ENCODE measurements at regions not wholly inside any gene's neighbourhood (a gene's known extent, or its start where the extent isn't known, plus 50 kb on each side); places are given as distances from the start of the nearest gene placed in this dataset.

DNA sequence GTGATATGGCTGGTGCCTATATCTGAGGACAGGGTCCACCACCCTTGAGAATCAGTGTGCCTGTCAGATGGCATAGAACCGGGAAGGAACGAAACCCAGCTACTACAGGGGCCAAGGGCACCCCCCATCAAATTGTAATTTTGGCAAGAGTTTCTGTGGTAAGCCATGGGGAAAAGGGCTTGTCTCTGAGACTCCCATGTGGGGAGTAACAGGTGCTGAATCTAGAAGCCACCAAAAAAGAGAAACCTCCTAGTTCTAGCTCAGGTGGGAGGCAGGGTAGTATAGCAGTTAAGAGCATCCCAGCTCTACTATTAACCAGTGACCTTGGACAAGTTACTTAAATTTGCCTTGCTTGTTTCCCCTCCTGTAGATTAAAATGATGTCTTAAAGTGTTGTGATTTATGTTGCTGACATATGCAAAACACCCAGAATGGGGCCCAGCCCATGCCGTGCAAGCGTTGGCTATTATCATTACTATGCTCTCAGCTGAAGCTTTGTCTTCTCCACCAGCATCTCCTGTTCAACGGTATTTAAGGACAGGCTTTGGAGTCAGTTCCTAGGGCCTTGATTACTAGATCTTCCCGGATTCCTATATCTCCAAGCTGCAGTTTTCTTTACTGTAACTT lies 210.7 kb upstream of the NLRP1 start (continued):
- TF ChIP-seq, protein P1, sequence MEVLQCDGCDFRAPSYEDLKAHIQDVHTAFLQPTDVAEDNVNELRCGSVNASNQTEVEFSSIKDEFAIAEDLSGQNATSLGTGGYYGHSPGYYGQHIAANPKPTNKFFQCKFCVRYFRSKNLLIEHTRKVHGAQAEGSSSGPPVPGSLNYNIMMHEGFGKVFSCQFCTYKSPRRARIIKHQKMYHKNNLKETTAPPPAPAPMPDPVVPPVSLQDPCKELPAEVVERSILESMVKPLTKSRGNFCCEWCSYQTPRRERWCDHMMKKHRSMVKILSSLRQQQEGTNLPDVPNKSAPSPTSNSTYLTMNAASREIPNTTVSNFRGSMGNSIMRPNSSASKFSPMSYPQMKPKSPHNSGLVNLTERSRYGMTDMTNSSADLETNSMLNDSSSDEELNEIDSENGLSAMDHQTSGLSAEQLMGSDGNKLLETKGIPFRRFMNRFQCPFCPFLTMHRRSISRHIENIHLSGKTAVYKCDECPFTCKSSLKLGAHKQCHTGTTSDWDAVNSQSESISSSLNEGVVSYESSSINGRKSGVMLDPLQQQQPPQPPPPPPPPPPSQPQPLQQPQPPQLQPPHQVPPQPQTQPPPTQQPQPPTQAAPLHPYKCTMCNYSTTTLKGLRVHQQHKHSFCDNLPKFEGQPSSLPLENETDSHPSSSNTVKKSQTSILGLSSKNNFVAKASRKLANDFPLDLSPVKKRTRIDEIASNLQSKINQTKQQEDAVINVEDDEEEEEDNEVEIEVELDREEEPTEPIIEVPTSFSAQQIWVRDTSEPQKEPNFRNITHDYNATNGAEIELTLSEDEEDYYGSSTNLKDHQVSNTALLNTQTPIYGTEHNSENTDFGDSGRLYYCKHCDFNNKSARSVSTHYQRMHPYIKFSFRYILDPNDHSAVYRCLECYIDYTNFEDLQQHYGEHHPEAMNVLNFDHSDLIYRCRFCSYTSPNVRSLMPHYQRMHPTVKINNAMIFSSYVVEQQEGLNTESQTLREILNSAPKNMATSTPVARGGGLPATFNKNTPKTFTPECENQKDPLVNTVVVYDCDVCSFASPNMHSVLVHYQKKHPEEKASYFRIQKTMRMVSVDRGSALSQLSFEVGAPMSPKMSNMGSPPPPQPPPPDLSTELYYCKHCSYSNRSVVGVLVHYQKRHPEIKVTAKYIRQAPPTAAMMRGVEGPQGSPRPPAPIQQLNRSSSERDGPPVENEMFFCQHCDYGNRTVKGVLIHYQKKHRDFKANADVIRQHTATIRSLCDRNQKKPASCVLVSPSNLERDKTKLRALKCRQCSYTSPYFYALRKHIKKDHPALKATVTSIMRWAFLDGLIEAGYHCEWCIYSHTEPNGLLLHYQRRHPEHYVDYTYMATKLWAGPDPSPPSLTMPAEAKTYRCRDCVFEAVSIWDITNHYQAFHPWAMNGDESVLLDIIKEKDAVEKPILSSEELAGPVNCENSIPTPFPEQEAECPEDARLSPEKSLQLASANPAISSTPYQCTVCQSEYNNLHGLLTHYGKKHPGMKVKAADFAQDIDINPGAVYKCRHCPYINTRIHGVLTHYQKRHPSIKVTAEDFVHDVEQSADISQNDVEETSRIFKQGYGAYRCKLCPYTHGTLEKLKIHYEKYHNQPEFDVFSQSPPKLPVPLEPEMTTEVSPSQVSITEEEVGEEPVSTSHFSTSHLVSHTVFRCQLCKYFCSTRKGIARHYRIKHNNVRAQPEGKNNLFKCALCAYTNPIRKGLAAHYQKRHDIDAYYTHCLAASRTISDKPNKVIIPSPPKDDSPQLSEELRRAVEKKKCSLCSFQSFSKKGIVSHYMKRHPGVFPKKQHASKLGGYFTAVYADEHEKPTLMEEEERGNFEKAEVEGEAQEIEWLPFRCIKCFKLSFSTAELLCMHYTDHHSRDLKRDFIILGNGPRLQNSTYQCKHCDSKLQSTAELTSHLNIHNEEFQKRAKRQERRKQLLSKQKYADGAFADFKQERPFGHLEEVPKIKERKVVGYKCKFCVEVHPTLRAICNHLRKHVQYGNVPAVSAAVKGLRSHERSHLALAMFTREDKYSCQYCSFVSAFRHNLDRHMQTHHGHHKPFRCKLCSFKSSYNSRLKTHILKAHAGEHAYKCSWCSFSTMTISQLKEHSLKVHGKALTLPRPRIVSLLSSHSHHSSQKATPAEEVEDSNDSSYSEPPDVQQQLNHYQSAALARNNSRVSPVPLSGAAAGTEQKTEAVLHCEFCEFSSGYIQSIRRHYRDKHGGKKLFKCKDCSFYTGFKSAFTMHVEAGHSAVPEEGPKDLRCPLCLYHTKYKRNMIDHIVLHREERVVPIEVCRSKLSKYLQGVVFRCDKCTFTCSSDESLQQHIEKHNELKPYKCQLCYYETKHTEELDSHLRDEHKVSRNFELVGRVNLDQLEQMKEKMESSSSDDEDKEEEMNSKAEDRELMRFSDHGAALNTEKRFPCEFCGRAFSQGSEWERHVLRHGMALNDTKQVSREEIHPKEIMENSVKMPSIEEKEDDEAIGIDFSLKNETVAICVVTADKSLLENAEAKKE (CRISPR knock-in tag; IDR thresholded peaks at IDR 0.05): no peak

DNA sequence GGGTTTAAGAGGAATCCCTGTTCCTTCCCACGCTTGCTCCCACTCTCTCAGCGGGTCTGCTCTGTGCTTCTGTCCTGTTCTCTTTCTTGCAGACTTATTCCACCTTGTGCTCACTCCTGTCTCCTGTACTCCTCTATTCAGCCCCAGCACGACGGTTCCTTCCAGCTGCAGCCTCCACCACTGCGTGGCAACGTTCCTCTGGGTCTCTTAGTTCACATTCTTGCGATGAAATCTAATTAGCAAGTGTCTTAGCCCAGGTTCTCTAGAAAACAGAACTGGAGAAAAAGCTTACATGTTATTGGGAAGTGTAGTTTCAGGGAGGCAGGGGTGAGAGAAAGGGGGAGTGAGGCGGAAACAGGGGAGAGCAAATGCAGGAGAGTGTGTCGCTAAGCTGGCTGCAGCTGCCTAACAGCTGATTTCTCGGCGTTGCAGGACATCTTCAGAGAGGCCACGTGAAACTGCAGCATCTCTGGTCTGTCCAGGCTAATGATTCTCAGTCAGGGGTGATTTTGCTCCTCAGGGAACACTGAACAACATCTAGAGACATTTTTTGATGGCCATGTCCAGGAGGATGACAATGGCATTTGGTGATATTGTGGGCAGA lies 213.2 kb upstream of the NLRP1 start:
- peaks cover 37% of the 10 kb centered on the region for H3K4me1 Mint-ChIP-seq

More for the DNA sequence above, 213.2 kb upstream of the NLRP1 start:
- peaks cover 28% of the 10 kb centered on the region for H3K4me1 ChIP-seq (ENCODE audit: insufficient read depth)
- peak; percentile 38 for ATAC-seq
- no peaks in the 10 kb centered on the region for H3K79me2 ChIP-seq (replicated peaks; ENCODE audit: insufficient read depth)
- H4K20me1 ChIP-seq (replicated peaks; ENCODE audit: insufficient read depth): no peaks in the 10 kb centered on the region
- DNase-seq (ENCODE audit: low spot score): peak; percentile 16
- H3K9me3 Mint-ChIP-seq: peaks cover 12% of the 10 kb centered on the region
- peaks cover 6% of the 10 kb centered on the region for H3K36me3 Mint-ChIP-seq (ENCODE audit: low read depth)
- no peaks in the 10 kb centered on the region for H3K9me2 ChIP-seq (ENCODE audit: insufficient read depth)
- no peak overlapping the region for H3K27ac Mint-ChIP-seq
- H2AFZ ChIP-seq: peak overlapping the region; percentile 72
- no peaks in the 10 kb centered on the region for H3K27me3 ChIP-seq (ENCODE audit: insufficient read depth)
- no peaks in the 10 kb centered on the region; the same call in 1 of the 2 replicates for H3K36me3 ChIP-seq (ENCODE audit: insufficient read depth)
- no peak overlapping the region for H3K4me3 Mint-ChIP-seq
- peaks cover 9% of the 10 kb centered on the region for H3K27me3 Mint-ChIP-seq (ENCODE audit: insufficient read depth, low read depth, poor library complexity)
- no peaks in the 10 kb centered on the region for H3F3A ChIP-seq (replicated peaks; ENCODE audit: low read depth)
- 0 out of 2 replicates have a peak overlapping the region, but pooled peaks have one; percentile 28 for H3K4me3 ChIP-seq
- TF ChIP-seq, protein P2, sequence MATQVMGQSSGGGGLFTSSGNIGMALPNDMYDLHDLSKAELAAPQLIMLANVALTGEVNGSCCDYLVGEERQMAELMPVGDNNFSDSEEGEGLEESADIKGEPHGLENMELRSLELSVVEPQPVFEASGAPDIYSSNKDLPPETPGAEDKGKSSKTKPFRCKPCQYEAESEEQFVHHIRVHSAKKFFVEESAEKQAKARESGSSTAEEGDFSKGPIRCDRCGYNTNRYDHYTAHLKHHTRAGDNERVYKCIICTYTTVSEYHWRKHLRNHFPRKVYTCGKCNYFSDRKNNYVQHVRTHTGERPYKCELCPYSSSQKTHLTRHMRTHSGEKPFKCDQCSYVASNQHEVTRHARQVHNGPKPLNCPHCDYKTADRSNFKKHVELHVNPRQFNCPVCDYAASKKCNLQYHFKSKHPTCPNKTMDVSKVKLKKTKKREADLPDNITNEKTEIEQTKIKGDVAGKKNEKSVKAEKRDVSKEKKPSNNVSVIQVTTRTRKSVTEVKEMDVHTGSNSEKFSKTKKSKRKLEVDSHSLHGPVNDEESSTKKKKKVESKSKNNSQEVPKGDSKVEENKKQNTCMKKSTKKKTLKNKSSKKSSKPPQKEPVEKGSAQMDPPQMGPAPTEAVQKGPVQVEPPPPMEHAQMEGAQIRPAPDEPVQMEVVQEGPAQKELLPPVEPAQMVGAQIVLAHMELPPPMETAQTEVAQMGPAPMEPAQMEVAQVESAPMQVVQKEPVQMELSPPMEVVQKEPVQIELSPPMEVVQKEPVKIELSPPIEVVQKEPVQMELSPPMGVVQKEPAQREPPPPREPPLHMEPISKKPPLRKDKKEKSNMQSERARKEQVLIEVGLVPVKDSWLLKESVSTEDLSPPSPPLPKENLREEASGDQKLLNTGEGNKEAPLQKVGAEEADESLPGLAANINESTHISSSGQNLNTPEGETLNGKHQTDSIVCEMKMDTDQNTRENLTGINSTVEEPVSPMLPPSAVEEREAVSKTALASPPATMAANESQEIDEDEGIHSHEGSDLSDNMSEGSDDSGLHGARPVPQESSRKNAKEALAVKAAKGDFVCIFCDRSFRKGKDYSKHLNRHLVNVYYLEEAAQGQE (IDR thresholded peaks at IDR 0.05; ENCODE audit: unreplicated experiment): no peak
- H3K4me2 ChIP-seq: peak overlapping the region; percentile 62
- no peak overlapping the region for H3K27ac ChIP-seq (ENCODE audit: low read depth)
